ENCODE measurements at regions not wholly inside any gene's neighbourhood (a gene's known extent, or its start where the extent isn't known, plus 50 kb on each side); places are given as distances from the start of the nearest gene placed in this dataset.
A peak's percentile ranks its signal among the peaks of the same experiment; 100 is the strongest.
"Not testable (repeated sequence)": the region's sequence is repeated elsewhere in the genome, so short reads cannot be mapped to it uniquely, and the experiment has no call there.

DNA sequence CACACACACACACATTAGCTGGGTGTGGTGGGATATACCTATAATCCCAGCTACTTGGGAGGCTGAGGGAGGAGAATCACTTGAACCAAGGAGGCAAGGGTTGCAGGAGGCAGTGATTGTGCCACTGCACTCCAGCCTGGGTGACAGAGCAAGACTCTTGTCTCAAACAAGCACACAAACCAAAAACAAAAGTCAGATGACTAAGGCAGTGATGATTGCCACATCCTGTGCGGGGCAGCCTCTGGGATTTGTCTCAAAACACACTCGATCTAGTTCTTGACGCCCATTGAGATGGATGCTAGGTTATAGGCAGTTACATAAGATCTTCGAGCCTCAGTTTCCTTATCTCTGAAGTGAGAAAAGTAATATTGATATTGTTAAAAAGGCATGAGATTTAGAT is 57.8 kb upstream of the NBPF8 start:
- H3K4me1 ChIP-seq (ENCODE audit: control insufficient read depth in 5 of 5, insufficient read depth in 5 of 5, low read length in 5 of 5); H3K9ac ChIP-seq (ENCODE audit: insufficient read depth in 1 of 2, low read length in 2 of 2); H3K4me3 ChIP-seq; H3K36me3 ChIP-seq (ENCODE audit: control insufficient read depth in 4 of 4, insufficient read depth in 4 of 4, low read length in 4 of 4); ATAC-seq (ENCODE audit: insufficient read depth, low FRiP score); DNase-seq; H3K27me3 ChIP-seq (ENCODE audit: control insufficient read depth in 3 of 3, insufficient read depth in 3 of 3, low read length in 2 of 3); H3K27ac ChIP-seq (ENCODE audit: low read depth in 1 of 2, low read length in 1 of 2); H3K9me3 ChIP-seq (ENCODE audit: control insufficient read depth in 4 of 4, insufficient read depth in 3 of 4, low read length in 3 of 4): not testable (repeated sequence)
- WGBS, 2 donors: 56 to 59% methylated on average over 3 of the region's 4 CpGs

DNA sequence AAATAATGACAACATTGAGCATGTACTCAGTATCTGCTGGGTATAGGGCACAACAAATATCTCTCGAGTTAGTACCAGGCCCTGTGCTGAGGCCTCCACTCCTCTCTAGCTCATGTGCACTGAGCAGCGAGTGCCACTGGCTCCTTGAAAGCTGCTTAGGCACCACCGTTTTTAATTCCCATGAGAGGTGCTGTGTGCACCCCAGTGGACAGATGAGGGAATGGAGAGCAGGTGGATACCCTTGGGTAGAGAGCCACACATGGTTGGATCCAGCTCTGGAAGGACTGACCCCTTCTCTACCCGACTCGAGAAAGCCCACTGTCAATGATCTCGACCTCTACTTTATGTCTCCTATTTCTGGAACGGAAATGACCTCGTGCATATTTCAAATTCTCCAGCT is 58.7 kb upstream of the NBPF8 start:
- DNase-seq: peak in 1 of 3 donors; percentile 2
- H3K4me1 ChIP-seq (ENCODE audit: control insufficient read depth in 5 of 5, insufficient read depth in 5 of 5, low read length in 5 of 5); H3K9me3 ChIP-seq (ENCODE audit: control insufficient read depth in 4 of 4, insufficient read depth in 3 of 4, low read length in 3 of 4); ATAC-seq (ENCODE audit: insufficient read depth, low FRiP score); H3K4me3 ChIP-seq; H3K27me3 ChIP-seq (ENCODE audit: control insufficient read depth in 3 of 3, insufficient read depth in 3 of 3, low read length in 2 of 3); H3K27ac ChIP-seq (ENCODE audit: low read depth in 1 of 2, low read length in 1 of 2); H3K9ac ChIP-seq (ENCODE audit: insufficient read depth in 1 of 2, low read length in 2 of 2); H3K36me3 ChIP-seq (ENCODE audit: control insufficient read depth in 4 of 4, insufficient read depth in 4 of 4, low read length in 4 of 4): not testable (repeated sequence)
- WGBS, 2 donors: 41 to 43% methylated on average over 4 to 5 of the region's 8 CpGs

DNA sequence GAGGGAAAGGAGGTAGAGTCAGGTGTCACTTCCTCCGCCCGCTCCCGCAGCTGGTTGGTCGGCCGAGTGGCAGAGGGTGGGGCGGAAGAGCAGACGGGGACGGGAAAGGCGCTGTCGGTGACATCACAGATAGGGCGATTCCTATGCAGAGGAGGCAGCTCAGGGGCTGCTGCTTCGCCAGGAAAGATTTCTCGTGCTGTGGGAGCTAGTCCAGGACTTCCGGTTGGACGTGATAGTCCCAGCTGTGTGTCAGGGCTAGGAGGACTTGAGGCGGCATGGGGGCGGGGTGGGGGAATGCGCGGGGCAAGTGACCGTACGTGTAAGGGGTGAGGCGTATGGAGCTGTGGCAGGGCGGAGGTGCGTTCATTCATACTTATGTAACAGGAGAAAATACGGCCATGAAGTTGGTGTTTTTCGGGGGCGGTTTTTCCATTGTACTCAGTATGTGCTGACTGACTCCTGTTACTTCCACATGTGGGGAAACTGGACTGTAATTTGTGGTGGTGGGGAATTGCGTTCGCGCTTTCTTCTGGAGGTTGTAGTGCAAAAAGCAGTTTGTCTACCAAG is 60.1 kb upstream of the NBPF8 start:
- 15 to 34% methylated on average over 10 to 21 of the region's 30 CpGs for WGBS, 2 donors
- DNase-seq (peak; percentile 46 to 59 (median 52)), ATAC-seq (ENCODE audit: insufficient read depth, low FRiP score) (peak; percentile 87)
- H3K36me3 ChIP-seq (ENCODE audit: control insufficient read depth in 4 of 4, insufficient read depth in 4 of 4, low read length in 4 of 4); H3K27me3 ChIP-seq (ENCODE audit: control insufficient read depth in 3 of 3, insufficient read depth in 3 of 3, low read length in 2 of 3); H3K9ac ChIP-seq (ENCODE audit: insufficient read depth in 1 of 2, low read length in 2 of 2); H3K9me3 ChIP-seq (ENCODE audit: control insufficient read depth in 4 of 4, insufficient read depth in 3 of 4, low read length in 3 of 4); H3K4me1 ChIP-seq (ENCODE audit: control insufficient read depth in 5 of 5, insufficient read depth in 5 of 5, low read length in 5 of 5); H3K27ac ChIP-seq (ENCODE audit: low read depth in 1 of 2, low read length in 1 of 2); H3K4me3 ChIP-seq: not testable (repeated sequence)

DNA sequence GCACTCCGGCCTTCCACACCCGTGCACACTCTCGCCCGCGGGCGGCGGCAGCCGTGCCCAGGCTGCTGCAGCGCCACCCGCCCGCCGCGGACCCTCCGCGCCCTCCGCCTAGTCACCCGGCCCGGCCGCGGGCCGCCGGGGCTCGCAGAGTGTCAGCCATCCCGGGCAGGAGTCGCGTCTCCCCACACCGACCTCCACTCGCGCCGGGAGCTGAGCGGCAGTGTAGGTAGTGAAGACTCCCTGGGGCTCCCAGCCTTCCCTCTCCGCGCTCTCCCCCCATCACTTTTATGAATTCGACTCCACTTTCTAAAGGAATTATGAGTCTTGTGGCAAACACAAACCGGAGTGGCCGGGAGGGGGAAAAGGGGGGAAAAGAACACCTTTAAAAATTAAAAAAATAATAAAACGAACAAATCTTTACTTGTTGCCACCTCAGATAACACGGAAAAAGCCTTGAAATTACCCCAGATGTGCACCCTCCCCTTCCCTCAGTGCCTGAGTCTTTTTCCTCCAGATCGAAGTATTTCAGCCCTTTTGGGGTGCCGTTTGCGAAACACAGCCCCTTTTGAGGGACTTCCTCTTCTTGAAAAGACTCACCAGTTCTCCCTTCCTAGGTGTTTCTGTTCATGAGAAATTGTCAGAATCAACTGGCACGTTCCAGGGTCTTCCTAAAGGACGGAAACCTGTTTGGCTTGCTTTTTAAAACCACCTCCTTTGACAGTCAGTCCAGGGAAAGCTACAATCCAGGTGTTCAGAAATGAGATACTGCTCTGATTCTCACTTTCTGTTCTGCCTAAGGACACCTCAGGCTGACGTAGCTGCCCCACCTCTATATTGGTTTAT is 72.4 kb upstream of the NBPF8 start:
- DNase-seq: peak in 1 of 3 donors; percentile 17
- not testable (repeated sequence) for H3K4me1 ChIP-seq (ENCODE audit: control insufficient read depth in 5 of 5, insufficient read depth in 5 of 5, low read length in 5 of 5); H3K9ac ChIP-seq (ENCODE audit: insufficient read depth in 1 of 2, low read length in 2 of 2); ATAC-seq (ENCODE audit: insufficient read depth, low FRiP score); H3K36me3 ChIP-seq (ENCODE audit: control insufficient read depth in 4 of 4, insufficient read depth in 4 of 4, low read length in 4 of 4); H3K9me3 ChIP-seq (ENCODE audit: control insufficient read depth in 4 of 4, insufficient read depth in 3 of 4, low read length in 3 of 4); H3K4me3 ChIP-seq; H3K27me3 ChIP-seq (ENCODE audit: control insufficient read depth in 3 of 3, insufficient read depth in 3 of 3, low read length in 2 of 3); H3K27ac ChIP-seq (ENCODE audit: low read depth in 1 of 2, low read length in 1 of 2)
- WGBS, 2 donors: 1 to 4% methylated on average over 21 to 25 of the region's 44 CpGs

DNA sequence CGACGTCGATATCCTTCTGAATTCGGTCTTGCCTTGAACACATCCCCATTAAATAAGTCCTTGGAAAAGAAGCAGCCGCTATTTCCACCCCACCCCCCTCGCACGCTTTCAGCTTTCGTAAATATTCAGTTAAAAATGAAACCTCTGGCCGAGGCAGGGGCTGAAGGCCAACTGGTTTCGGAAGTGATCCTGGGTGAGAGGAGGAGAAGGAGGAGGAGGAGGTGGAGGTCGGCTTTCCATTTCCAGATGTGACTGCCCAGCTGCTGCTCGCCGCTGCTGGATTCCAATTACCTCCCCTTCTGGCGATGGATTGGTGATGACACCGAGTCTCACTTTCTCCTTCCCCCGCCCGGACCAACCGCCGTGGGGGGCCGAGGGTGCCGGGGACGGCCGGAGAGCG is 73.1 kb upstream of the NBPF8 start:
- WGBS, 2 donors: 0% methylated on average over 5 to 11 of the region's 24 CpGs
- peak; percentile 4 to 32 (median 13) for DNase-seq
- H3K4me1 ChIP-seq (ENCODE audit: control insufficient read depth in 5 of 5, insufficient read depth in 5 of 5, low read length in 5 of 5); H3K27me3 ChIP-seq (ENCODE audit: control insufficient read depth in 3 of 3, insufficient read depth in 3 of 3, low read length in 2 of 3); H3K4me3 ChIP-seq; H3K36me3 ChIP-seq (ENCODE audit: control insufficient read depth in 4 of 4, insufficient read depth in 4 of 4, low read length in 4 of 4); H3K27ac ChIP-seq (ENCODE audit: low read depth in 1 of 2, low read length in 1 of 2); H3K9me3 ChIP-seq (ENCODE audit: control insufficient read depth in 4 of 4, insufficient read depth in 3 of 4, low read length in 3 of 4); H3K9ac ChIP-seq (ENCODE audit: insufficient read depth in 1 of 2, low read length in 2 of 2); ATAC-seq (ENCODE audit: insufficient read depth, low FRiP score): not testable (repeated sequence)

DNA sequence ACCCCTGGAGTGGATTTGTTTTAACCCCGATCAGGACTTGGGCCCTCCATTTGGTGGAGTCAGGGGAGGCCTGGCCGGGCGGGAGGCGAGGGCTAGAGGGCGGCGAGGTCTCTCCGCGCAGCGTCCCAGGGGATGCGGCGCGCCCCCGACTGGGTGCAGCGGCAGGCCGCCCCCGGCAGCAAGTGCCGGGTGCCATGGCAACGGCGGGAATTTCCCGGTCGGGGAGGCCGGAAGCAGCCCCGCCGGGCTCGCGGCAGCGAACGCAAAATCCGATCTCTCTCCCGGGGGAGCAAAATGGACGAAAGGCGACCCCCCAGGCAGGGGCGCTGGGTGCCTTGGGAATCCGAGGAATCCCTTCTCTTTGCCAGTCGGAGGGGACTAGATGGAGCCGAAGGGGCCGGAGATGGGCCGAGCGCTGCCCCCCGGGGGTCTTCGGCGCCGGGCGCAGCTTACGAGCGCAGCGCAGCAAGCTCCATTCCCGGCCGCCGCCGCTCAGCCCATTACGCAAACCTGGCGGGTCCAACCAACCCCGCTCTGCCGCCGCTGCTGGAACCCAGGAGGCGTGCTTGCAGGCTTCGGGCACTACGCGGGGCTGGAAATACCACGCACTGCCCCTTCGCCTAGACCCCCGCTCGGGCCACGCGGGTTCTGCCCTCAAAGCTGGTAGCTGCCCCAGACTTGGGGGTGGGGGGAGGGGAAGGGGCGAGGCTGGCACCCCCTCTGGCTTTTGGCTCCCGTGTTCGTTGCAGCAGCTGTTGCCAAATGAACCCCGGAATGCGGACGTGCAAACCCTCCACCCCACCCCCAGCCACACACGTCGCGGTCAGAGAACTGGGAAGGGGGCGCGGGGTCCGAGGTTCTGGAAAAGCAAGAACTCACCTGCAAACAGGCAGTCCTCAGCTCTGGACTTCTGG is 73.7 kb upstream of the NBPF8 start:
- not testable (repeated sequence) for H3K4me1 ChIP-seq (ENCODE audit: control insufficient read depth in 5 of 5, insufficient read depth in 5 of 5, low read length in 5 of 5); H3K36me3 ChIP-seq (ENCODE audit: control insufficient read depth in 4 of 4, insufficient read depth in 4 of 4, low read length in 4 of 4); H3K9me3 ChIP-seq (ENCODE audit: control insufficient read depth in 4 of 4, insufficient read depth in 3 of 4, low read length in 3 of 4); H3K9ac ChIP-seq (ENCODE audit: insufficient read depth in 1 of 2, low read length in 2 of 2); H3K27me3 ChIP-seq (ENCODE audit: control insufficient read depth in 3 of 3, insufficient read depth in 3 of 3, low read length in 2 of 3); ATAC-seq (ENCODE audit: insufficient read depth, low FRiP score)
- Histone ChIP-seq H3K27ac (ENCODE audit: low read depth in 1 of 2, low read length in 1 of 2) (peak overlapping the region; percentile 53 to 60), H3K4me3 (peak overlapping the region; percentile 39)
- WGBS, 2 donors: 0 to 1% methylated on average over 16 to 33 of the region's 78 CpGs
- DNase-seq: peak in 1 of 3 donors; percentile 24

DNA sequence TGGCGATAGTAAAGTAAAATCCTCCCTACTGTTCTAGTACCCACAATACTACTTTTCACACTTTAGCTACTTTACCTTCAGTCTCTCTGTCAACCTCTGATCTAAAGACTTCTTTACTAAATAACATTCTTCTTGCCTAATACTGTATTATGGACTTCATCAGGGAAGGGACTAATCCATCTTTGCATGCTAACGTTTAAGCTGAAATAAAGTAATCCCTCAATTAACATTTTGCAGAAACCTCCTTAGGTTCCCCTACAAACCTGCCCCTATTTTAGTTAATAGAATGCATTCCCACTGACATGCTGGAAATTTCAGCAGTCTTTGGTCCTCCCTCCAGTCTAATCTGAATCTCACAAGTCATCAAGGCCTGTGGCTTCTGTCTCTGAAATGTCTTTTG is 99.1 kb upstream of the NBPF8 start:
- WGBS, 2 donors: no CpG with 5 or more reads among the region's 2 CpGs
- DNase-seq; H3K9ac ChIP-seq (ENCODE audit: insufficient read depth in 1 of 2, low read length in 2 of 2); H3K27ac ChIP-seq (ENCODE audit: low read depth in 1 of 2, low read length in 1 of 2); H3K4me1 ChIP-seq (ENCODE audit: control insufficient read depth in 5 of 5, insufficient read depth in 5 of 5, low read length in 5 of 5); H3K9me3 ChIP-seq (ENCODE audit: control insufficient read depth in 4 of 4, insufficient read depth in 3 of 4, low read length in 3 of 4); ATAC-seq (ENCODE audit: insufficient read depth, low FRiP score); H3K36me3 ChIP-seq (ENCODE audit: control insufficient read depth in 4 of 4, insufficient read depth in 4 of 4, low read length in 4 of 4); H3K4me3 ChIP-seq; H3K27me3 ChIP-seq (ENCODE audit: control insufficient read depth in 3 of 3, insufficient read depth in 3 of 3, low read length in 2 of 3): not testable (repeated sequence)

DNA sequence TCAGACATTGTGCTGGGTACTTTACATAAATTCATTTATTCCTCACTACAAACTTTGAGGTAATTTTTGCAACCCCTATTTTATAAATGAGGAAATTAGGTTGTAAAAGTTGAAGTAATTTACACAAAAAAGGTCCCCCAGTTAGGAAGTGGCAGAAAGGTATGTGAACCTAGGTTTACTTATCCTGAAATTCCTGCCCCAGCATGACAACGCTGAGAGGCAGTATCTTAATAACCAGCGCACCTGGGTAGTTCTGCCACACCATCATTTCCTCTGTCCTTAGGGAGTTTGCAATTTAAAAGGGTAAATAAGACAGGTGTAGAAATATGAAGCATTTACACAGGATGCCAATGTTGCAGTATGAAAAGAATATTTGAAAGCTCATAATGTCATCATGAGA is 102.9 kb upstream of the NBPF8 start:
- not testable (repeated sequence) for H3K9me3 ChIP-seq (ENCODE audit: control insufficient read depth in 4 of 4, insufficient read depth in 3 of 4, low read length in 3 of 4); H3K4me3 ChIP-seq; H3K36me3 ChIP-seq (ENCODE audit: control insufficient read depth in 4 of 4, insufficient read depth in 4 of 4, low read length in 4 of 4); H3K27me3 ChIP-seq (ENCODE audit: control insufficient read depth in 3 of 3, insufficient read depth in 3 of 3, low read length in 2 of 3); DNase-seq; ATAC-seq (ENCODE audit: insufficient read depth, low FRiP score); H3K27ac ChIP-seq (ENCODE audit: low read depth in 1 of 2, low read length in 1 of 2); H3K9ac ChIP-seq (ENCODE audit: insufficient read depth in 1 of 2, low read length in 2 of 2); H3K4me1 ChIP-seq (ENCODE audit: control insufficient read depth in 5 of 5, insufficient read depth in 5 of 5, low read length in 5 of 5)
- WGBS, 2 donors: no CpG with 5 or more reads among the region's 2 CpGs
